AG20443 (cell line): ENCODE measurements at regions not wholly inside any gene's neighbourhood (a gene's known extent, or its start where the extent isn't known, plus 50 kb on each side); places are given as distances from the start of the nearest gene placed in this dataset.
"Not testable (repeated sequence)": the region's sequence is repeated elsewhere in the genome, so short reads cannot be mapped to it uniquely, and the experiment has no call there.

Experiments used
- DNase-seq: peaks from one replicate; pipeline ENCODE4 v3.0.0; 2012; ENCODE audit warnings: low spot score, mixed read lengths

DNA sequence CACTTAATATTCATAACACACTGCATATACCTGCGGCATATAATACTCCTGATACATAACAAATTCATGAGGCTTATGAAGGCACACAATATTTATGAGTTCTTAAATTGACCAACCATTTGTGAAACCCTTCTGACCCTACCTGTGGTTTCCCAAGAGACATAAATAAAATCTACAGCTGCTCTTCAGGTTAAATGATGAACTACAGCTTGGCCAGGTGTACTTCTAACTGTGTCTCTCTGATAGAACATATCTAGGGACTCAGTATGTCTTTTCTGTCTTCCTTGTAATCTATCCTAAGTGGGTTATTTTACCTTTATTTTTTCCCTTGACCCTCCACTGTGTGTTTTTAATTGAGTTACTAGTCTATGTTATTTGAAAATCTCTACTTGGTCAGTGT lies 189.9 kb upstream of the UFM1 start:
- DNase-seq, result no peak

DNA sequence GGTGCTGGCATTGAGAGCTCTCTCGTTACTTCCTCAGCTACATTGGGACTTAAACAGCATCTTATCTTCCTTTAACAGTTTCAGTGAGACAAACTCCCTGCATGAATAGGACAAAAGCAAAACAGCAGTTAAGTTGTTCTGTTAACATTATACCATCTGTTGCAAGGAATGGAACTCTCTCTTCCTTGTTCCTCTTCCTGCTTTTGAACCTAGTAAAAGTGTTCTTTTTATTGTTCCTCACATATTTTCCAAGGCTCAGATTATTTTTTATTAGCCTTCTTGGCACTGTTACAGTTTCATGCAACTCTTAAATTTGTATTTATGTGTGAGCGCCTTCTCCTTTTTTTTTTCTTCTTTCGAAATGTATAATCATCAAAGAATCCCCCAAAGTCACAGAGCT lies 202.6 kb upstream of the UFM1 start:
- no peak for DNase-seq

DNA sequence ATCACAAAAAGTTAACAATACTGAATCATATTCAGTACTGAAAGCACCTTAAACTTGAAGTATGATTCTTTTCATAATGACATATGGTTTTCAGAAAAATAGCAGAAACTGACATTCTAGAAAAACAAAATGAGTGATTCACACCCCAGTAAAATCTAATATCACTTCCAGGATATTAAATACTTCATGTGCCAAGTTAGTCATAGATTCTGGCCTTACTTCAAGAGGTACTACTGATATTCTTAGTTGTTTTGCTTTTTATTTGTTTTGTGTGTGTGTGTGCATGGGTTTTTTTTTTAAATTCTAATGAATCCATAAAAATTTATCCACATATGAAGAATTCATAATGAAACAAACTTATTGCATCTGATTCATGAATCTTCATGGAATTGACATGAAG lies 207.9 kb upstream of the UFM1 start:
- no peak for DNase-seq

DNA sequence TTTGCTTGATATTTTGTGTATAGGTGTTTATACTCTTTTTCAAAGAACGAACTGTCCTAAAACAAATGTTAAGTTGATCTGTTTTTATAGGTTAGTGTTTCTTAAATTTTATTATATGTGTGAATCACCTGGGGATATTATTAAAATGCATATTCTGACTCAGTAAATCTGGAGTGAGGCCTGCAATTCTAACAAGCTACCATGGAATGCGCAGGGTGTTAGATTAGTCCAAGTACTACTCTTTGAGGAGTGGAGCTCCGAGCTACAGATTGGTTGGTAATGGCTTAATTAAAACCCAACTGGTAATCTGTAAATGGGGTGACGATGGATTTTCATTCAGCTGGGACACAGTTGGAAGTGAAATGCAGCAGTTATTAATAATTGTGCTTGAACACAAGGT lies 214.1 kb upstream of the UFM1 start:
- DNase-seq, result no peak

DNA sequence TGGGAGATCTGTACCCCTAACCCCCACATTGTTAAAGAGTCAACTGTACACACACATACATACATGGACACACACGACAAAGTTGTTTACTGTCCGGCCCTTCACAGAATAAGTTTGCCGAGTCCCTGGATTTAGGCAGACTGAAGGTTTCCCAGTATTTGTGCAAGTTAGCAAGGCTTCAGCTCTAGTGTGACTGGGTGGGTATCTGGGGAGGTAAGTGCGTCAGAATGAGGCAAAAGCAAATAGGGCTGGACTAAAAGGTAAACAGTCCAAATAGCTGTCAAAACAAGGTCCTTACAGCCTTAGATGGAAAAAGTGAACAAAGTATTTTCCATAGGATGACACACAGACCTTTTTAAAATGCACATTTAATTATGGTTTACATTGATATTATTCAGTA lies 228.4 kb upstream of the UFM1 start:
- no peak for DNase-seq

DNA sequence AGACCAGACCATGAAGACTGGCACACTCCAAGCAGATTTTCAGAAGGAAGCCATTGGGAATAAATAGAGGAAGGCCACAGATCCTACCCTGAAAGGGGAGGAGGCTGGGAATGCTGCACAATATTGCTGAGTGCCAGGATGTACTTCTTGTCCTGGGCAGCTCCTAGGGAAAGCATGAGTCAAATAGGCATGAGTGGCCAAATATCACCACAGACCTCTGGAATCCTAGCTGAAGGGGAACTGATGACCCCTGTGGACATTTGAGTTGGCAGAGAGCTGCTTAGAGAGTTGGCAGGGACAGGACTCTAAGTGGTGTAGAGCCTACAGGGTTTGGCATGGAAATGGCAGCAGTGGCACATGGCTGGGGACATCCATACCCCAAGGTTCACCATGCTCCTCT lies 234.3 kb upstream of the TRPC4 start:
- no peak for DNase-seq

DNA sequence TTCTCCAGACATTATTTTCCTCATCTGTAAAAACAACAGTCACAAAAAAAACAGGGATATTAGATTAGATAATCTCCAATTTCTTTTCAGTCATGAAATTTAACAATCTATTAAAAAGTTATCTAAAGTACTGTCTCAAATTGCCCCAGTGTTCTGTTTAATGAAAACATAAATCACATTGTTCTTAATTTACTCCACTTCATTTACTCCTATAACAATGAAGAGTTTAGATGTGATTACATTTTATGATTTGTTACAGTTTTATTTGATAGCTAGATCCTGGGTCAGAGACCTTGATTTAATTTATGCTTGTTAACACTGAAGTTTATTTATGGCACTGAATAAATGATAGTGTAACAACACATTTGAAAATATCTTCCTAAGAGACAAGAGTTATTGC lies 230.2 kb upstream of the TRPC4 start:
- DNase-seq, result no peak

DNA sequence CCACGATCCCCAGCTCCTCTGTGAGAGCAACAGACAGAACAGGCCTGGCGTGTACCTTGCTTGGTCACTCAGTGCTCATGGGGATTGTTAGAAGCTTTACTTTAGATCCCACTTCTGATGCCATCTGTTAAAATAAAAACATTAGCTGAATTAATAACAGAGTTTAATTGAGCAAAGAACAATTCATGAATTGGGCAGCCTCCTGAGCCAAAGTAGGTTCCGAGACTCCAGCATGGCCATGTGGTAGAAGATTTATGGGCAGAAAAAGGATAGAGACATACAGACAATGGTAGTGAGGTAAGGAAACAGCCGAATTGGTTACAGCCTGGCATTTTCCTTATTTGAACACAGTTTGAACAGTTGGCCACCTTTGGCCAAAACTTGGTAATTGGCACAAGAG lies 223.9 kb upstream of the TRPC4 start:
- no peak for DNase-seq

DNA sequence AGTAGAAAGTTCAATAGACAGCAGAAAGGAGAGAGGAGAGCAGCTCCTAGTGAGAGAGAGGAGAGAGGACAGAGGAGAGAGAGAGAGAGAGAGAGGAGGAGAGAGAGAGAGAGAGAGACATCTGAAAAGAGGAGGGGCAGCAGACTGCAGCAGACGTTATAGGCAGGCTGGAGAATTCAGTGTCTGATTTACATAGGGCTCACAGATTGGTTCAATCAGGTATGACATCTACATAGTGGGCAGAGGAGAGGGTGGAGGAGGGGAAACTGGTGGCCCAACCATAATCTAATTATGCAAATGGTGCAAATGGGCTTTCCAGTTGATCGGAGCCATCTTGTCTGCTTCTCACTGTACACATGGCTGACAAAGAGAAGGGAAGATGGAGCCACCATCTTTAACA lies 221.3 kb upstream of the TRPC4 start:
- no peak for DNase-seq

DNA sequence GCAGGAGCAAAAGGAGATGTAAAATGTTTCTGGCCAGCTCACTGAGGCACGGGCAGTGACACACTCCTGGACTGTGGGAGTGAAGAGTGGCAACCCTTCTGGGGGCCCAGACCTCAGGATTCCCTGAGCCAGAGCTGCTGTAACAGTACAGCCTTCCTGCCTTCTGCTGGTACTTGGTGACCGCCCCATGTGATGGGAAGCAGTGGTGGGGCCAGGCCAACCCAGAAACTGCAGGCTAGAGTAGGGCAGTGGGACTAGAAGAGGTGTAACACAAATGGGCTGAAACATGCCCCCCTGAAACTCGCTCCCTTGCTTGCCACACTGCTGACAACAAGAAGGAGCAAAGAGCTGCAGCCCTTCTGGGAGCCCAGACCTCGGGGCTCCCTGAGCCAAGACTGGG lies 217.1 kb upstream of the TRPC4 start:
- no peak for DNase-seq

DNA sequence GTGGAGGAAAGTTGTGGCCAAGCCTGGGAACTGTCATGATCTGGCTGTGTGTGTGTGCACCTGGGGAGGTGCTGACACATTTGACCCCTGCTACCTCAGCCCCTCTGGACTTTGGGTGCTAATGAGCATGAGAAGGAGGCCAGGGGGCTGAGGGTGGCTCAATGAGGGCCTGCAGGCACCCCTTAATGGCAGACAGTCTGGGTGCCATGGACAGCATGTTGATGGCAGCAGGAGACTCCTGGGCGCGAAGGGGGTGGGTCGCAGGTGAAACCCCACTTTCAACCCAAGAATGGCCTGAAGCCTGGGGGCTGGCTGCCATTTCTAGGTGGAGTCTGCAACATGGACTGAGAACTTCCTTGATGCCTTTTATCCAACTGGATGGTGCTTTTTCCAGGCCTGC lies 216.4 kb upstream of the TRPC4 start:
- DNase-seq, result no peak

DNA sequence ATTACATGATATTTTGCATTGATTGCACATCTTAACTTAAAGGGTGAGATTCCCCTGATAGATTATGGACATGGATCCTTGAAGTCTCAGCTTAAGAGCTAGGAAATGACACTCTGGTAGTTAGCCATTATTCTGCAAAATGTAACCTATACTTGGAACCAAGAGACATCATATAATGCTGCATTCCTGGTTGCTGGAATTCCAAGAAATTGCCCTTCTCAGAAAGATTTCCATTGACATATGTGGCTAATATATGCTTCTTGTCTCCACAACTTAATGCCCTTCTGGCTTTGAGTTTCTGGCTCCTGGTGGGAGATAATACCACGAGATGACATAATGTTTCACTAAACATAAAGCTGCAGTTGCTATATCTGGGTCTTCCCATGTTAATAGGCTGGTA lies 204.4 kb upstream of the TRPC4 start:
- no peak for DNase-seq

DNA sequence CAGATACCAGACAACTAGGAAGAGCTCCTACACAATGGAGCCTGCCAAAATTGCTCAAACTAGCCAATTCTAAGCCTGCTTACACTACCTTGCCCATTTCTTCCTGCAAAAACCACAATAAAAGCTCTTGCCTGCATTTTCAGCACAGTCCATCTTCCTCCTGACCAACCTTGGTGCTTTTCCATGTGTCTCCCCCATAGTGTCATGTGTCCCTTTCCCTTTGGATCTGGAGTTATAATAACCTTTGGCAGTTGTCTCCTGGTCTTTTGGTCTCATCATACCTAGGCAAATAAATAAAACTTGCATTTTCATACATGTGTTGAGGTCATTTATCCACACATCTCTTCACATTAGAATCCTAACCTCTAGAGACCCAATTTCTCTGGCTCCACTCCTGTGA lies 203.1 kb upstream of the TRPC4 start:
- DNase-seq, result no peak

DNA sequence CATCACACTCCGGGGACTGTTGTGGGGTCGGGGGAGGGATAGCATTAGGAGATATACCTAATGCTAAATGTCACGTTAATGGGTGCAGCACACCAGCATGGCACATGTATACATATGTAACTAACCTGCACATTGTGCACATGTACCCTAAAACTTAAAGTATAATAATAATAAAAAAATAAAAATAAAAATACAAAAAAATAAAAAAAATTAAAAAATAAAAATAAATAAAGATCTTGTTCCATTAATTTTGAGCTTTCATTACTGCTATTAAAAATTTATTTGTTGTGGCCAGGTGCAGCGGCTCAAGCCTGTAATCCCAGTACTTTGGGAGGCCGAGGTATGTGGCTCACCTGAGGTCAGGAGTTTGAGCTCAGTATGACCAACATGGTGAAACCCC lies 201.8 kb upstream of the TRPC4 start:
- not testable (repeated sequence) for DNase-seq

DNA sequence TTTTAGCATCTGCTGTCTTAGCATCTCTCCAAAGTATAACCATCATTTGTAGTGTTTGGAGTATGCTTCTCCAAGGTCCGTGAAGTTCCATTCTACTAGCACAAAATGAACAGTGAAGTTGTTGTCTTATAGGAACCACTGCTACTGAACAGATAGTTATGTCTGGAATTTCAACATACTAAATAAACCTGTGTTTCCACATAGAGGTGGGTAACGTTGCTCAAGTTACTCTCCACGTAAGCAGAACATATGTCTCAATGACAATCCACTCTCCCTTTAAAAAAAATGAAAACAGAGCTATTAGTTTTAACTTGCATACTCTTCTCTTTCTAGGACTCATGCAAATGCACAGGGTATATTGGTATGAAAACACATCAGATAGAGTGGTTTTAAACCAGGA lies 184.3 kb upstream of the TRPC4 start:
- DNase-seq, result no peak

DNA sequence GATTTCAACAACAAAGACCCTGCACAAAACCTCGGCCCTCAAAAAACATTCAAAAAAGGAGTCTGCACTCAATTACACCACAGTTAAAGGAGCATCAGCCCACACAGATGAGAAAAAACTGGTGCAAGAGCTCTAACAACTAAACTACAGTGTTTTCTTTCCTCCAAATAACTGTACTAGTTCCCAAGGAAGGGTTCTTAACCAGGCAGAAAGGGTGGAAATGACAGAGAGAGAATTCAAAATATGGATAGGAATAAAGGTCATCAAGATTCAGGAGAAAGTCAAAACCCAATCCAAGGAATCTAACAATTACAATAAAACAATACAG lies 176.4 kb upstream of the TRPC4 start:
- DNase-seq, result no peak

DNA sequence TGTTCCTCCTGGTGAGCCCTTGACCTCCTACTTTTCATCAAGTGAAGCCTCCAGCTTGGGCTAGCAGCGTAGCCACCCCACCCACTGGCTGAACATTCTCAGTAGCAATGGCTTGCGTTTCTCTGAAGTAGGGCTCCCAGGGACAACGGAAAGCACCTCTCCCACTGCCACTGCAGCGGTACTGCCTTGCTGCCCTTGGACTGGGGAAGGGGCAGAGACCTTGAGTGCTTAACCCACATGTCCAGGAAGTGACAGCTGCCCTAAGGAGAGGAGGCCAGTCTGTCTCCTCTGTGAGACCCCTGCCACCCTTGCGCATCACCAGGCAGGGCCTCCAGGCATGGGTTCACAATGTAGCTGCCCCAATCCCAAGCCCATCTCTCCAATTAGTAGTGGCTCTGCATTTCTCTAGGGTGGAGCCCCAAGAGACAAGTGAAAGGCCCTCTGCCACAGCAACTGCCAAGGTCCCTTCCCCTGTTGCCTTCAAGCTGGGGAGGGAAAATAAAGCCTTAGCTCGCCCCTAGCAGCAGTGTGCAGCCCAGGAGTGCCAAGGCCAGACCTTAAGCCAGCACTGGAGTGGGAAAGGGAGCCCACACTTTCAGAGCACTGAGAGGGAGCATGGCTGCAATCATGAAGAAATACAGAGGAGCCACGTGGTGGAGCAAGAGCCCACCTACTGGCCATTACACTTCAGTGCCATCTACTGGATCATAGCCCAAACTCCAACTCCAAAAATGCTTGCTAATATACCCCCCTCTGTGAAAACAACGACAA lies 175.9 kb upstream of the TRPC4 start:
- DNase-seq, result no peak

DNA sequence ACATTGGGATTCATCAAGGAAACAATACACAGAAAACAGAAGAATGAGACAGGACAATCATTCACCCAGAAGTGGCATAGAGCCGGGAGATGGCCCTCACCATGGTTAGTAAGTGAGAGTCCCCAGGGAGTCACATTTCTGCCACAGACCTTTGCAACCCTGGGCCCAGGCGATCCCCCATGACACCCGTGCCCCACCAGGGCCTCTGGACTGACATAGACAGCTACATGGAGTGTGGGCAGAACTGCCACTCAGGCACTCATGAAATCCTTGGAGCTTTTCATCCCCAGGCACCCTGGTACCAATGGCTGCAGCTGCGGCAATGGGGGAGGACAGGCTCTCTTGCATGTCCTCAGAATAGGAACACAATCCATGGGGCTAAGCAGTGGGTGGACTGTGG lies 174.5 kb upstream of the TRPC4 start:
- DNase-seq, result no peak

DNA sequence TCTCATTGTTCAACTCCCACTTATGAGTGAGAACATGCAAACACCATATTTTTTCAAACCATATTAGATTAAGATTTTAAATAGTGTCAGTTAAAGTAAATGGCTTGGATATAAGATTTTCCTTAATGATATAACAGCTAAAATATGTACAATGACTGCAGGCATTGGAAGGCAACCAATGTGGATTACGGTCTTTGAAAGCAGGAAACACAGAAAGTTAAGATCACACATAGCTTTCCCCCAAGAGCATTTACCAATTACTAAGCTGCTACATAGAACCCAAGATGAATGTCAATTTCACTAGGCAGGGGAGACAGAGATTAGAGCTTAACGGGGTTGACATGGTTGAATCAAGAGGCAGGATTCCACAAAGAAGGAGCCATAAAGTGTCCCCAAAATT lies 173.2 kb upstream of the TRPC4 start:
- peak; percentile 13 for DNase-seq

DNA sequence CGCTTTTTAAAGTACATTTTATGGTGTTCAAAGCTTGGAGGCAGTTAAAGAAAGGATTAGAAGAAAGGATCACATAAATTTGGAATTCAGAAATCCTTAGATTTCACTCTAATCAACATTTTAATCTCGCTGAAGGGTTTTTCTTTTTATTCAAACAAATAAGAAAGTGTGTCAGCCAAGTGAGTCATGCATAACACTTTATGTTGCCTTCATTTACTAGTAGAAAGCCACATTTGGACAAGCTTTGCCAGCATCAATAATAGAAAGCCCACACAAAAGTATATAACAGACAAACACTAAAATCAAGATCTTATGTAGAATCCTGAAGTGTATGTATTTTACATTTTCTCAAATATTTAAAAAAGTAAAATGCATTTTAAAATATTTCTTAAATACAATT lies 154.9 kb upstream of the TRPC4 start:
- DNase-seq, result no peak

DNA sequence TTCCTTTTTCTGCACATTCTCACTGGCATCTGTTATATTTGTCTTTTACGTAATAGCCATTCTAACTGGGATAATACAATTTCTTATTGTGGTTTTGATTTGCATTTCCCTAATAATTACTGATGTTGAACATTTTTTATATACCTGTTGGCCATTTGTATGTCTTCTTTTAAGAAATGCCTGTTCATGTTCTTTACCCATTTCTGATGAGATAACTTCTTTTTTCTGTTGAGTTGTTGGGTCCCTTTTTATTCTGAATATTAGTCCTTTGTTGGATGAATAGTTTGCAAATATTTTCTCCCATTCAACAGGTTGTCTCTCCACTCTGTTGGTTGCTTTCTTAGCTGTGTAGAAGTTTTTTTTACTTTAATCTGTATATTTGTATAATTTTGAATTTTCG lies 147.7 kb upstream of the TRPC4 start:
- DNase-seq, result no peak

DNA sequence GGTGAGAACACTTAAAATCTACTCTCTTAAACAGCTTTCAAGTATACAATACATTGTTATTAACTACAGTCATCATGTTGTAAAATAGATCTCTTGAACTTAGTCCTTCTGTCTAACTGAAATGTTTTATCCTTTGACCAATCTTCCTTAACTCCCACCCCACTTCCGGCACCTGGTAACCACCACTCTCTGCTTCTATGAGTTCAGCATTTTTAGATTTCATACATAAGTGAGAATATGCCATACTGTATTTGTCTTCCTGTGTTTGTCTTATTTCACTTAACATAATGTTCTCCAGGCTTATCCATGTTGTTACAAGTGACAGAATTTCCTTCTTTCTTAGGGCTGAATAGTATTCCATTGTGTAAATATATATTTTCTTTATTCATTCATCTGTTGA lies 144.1 kb upstream of the TRPC4 start:
- DNase-seq, result no peak

DNA sequence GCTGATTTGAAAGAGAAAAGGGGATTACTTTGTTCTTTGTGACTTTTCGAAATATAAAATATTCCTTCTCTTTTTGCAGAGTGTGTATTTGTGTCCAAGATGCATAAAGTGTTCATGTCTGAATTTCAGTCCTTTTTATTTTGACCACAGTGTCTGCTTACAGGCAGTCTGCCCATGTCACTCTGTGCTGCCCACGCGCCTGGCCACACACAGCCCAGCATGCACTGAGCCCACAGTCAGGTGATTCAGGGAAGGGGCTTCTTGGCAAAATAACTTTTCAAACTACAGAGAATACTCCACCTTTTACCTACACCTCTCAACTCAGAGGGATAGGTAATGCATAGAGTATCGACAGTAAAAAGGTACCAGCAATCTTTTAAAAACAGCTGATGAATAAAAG lies 142.5 kb upstream of the TRPC4 start:
- DNase-seq, result no peak

DNA sequence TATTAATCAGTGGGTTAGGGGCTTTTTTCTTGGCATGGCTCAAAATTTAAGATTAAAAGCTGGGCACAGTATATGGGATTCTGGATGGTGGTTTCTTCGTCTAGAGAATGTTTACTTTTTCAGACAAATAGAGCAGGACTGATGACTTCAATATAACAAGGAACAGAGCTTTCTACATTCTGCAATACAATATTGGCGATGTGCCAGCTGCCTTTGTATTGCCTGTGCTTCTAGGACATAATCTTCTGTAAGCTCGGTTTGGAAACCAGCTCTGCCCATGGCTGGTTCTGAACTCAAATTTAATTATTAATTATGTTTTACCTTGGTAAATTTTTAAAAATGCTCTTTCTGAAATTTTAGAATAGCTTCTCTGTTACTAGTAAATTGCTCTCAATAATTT lies 139.1 kb upstream of the TRPC4 start:
- DNase-seq, result no peak

DNA sequence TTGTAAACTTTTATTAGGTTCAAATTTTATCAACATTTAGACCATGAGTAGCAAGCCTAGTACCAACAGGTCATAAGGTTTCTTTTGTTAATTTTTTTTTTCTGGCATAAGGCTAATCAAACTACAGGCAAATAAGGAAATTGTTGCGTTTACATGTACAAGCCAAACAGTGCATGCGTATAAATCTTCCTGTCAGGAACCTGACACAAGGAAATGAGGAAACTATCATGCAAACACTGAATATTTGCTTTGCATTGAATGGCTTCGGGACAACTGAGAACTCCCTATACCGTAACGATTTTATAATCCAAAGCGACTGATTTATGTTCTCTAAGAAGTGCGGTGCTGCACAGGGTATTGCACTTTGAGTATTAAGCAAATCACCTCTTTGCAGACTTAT lies 133.0 kb upstream of the TRPC4 start:
- no peak for DNase-seq
